ENCODE measurements at regions not wholly inside any gene's neighbourhood (a gene's known extent, or its start where the extent isn't known, plus 50 kb on each side); places are given as distances from the start of the nearest gene placed in this dataset.

GRCh38 chr20:22686097-22686496 is 101.7 kb upstream of the FOXA2 start:
- TF ChIP-seq, protein P1, sequence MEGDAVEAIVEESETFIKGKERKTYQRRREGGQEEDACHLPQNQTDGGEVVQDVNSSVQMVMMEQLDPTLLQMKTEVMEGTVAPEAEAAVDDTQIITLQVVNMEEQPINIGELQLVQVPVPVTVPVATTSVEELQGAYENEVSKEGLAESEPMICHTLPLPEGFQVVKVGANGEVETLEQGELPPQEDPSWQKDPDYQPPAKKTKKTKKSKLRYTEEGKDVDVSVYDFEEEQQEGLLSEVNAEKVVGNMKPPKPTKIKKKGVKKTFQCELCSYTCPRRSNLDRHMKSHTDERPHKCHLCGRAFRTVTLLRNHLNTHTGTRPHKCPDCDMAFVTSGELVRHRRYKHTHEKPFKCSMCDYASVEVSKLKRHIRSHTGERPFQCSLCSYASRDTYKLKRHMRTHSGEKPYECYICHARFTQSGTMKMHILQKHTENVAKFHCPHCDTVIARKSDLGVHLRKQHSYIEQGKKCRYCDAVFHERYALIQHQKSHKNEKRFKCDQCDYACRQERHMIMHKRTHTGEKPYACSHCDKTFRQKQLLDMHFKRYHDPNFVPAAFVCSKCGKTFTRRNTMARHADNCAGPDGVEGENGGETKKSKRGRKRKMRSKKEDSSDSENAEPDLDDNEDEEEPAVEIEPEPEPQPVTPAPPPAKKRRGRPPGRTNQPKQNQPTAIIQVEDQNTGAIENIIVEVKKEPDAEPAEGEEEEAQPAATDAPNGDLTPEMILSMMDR (conservative IDR thresholded peaks at IDR 0.05 in 1 of 2, IDR thresholded peaks at IDR 0.05 in 1 of 2; ENCODE audit: low read depth in 1 of 2, low read length in 2 of 2), result no peak
- TF ChIP-seq EZH2 (IDR thresholded peaks at IDR 0.05; ENCODE audit: low read length, missing control alignments), result no peak
